IPS-15b (cell line): ENCODE measurements at regions not wholly inside any gene's neighbourhood (a gene's known extent, or its start where the extent isn't known, plus 50 kb on each side); places are given as distances from the start of the nearest gene placed in this dataset.

Source experiments
- H3K27me3 ChIP-seq: one replicate; pipeline ENCODE4 v1.6.1; 2013; ENCODE audit warnings: low read length; ENCODE audit not compliant: control insufficient read depth, insufficient read depth
- H3K36me3 ChIP-seq: one replicate; pipeline ENCODE4 v1.6.1; 2013; ENCODE audit warnings: low read length; ENCODE audit not compliant: control insufficient read depth, insufficient read depth
- H3K4me1 ChIP-seq: one replicate; pipeline ENCODE4 v1.6.1; 2013; ENCODE audit warnings: mild to moderate bottlenecking, low read length; ENCODE audit not compliant: control insufficient read depth, insufficient read depth
- H3K4me3 ChIP-seq: one replicate; pipeline ENCODE4 v1.5.1; 2013; ENCODE audit warnings: low read depth, low read length
- H3K9ac ChIP-seq: one replicate; pipeline ENCODE4 v1.6.1; 2013; ENCODE audit warnings: low read depth, mild to moderate bottlenecking, low read length
- H3K9me3 ChIP-seq: one replicate; pipeline ENCODE4 v1.6.1; 2013; ENCODE audit warnings: mild to moderate bottlenecking, low read length; ENCODE audit not compliant: control insufficient read depth, insufficient read depth

DNA sequence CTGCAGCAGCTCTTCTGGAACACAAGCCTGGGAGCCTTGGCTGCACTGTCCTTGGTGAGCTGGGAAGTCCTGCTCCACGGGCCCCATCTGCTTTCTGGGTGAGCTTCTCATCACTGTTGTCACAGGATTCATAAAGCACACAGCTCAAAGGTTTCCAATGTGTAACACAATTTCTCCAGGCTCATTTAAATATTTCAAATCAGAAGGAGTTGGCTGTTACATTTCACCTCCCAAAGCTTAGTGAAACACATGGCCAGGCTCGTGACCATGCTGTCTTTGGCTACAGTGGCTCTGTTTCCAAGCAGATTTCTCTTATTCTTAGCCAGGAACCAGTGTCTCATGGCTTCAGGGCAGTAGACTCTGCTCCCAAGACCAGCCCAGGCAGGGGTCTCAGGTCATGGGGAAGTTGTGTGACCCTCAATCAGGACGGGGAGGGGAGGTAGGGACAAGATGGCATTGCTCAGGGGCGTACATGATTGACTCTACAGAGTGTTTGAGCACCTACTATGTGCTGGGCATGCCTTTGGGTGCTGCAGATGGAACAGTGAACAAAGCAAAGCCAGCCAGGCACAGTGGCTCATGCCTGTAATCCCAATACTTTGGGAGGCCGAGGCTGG lies 353.0 kb downstream of the NPHP4 start:
- Histone ChIP-seq H3K4me1 (no peaks in the 10 kb centered on the region), H3K9me3 (no peaks in the 10 kb centered on the region), H3K27me3 (no peaks in the 10 kb centered on the region), H3K4me3 (no peak overlapping the region), H3K36me3 (no peaks in the 10 kb centered on the region), H3K9ac (no peak overlapping the region)

DNA sequence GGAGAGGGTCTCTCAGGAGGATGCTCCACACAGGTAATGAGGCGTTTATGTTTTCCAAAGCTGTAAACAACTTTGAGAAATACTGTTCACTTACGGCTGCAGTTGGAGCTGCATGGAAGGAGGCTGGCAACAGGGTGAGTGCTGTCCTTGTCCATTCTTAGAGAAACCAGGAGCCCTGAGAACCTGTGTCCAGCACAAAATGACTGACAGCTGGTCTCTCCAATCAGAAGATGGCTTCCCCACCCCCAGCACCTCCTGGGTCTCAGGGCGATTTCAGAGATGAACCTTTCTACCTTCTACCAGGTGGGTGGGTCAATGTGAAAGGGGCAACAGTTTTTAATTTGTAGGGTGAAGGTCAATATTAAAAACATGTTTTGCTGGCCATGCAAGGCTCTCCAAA lies 353.6 kb downstream of the NPHP4 start:
- no peaks in the 10 kb centered on the region for H3K36me3 ChIP-seq
- H3K9me3 ChIP-seq, result no peaks in the 10 kb centered on the region
- H3K27me3 ChIP-seq, result no peaks in the 10 kb centered on the region
- H3K4me1 ChIP-seq, result no peaks in the 10 kb centered on the region
- no peak overlapping the region for H3K4me3 ChIP-seq
- no peak overlapping the region for H3K9ac ChIP-seq

DNA sequence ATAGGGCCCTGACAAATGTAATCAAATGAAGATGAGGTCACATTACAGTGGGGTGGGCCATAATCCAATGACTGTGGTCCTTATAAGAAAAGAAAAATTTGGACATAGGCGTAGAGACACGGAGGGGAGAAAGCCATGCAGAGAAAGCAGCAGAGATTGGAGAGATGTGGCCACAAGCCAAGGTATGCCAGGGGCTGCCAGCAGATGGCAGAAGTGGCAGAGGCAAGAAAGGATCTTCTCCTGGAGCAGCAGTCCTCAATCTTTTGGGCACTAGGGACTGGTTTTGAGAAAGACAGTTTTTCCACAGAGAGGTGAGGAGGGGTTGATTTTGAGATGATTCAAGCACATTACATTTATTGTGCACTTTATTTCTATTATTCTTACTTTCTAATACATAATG lies 355.1 kb downstream of the NPHP4 start:
- Histone ChIP-seq H3K4me1 (no peaks in the 10 kb centered on the region), H3K9ac (no peak overlapping the region), H3K9me3 (no peaks in the 10 kb centered on the region), H3K36me3 (no peaks in the 10 kb centered on the region), H3K4me3 (no peak overlapping the region), H3K27me3 (no peaks in the 10 kb centered on the region)

DNA sequence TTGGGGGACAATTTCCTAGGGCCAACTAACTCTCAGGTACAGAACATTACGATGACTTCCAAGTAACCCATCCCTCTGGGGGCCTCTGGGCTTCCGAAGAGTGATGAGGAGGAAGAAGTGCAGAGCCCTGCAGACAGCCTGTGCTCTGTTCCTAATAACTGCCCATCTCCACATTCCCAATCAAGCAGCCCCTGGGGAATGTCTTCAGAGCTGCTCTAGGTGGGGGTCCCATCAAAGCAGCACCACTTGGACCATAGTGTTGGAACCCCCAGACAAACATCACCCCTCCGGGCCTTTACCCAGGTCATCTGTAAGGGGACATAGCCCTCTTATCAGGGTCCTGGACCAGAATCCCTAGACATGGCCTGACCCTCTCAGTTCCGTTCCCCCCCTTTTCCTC lies 357.3 kb downstream of the NPHP4 start:
- H3K4me3 ChIP-seq, result no peak overlapping the region
- no peaks in the 10 kb centered on the region for H3K4me1 ChIP-seq
- no peaks in the 10 kb centered on the region for H3K9me3 ChIP-seq
- no peaks in the 10 kb centered on the region for H3K36me3 ChIP-seq
- H3K27me3 ChIP-seq, result no peaks in the 10 kb centered on the region
- H3K9ac ChIP-seq, result no peak overlapping the region

DNA sequence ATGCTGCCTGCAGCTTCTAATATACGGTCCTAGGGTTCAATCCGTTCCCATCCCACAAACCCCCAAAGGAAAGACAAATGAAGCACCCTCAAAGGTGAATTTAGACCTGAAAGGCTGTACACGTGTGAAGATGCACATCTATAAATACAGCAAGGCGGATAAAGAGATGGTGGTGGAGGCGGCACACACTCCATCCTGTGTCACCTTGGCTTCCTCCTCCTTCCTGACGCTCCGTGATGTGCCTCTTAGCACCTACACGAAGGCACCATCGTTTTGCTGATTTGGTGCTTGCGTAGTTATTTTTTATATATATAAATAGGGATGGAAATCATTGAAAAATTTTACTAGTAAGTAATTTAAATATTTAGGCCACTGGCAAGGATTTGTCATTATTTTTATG lies 359.4 kb downstream of the NPHP4 start:
- Histone ChIP-seq H3K4me3 (no peak overlapping the region), H3K9me3 (no peaks in the 10 kb centered on the region), H3K9ac (no peak overlapping the region), H3K27me3 (no peaks in the 10 kb centered on the region), H3K4me1 (no peaks in the 10 kb centered on the region), H3K36me3 (no peaks in the 10 kb centered on the region)

DNA sequence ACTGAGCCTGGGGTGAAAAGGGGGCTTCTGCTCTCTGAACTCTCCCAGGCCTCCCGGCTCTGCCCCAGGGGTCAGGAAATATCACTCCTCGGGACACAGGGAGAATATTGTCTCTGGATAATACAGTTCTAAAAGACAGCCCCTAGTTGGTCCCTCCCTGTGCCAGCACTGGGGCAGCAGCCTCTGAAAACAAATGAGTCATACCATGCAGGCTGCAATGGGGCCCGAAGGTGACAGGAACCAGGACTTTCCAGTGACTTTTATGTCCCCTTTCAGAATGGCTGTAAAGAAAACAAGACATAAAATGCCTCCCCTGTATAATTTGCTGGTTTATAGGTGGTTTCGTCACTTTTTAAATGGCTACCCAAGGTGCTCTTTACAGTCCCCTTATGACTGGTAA lies 360.0 kb downstream of the NPHP4 start:
- Histone ChIP-seq H3K36me3 (no peaks in the 10 kb centered on the region), H3K9me3 (no peaks in the 10 kb centered on the region), H3K27me3 (no peaks in the 10 kb centered on the region), H3K4me1 (no peaks in the 10 kb centered on the region), H3K4me3 (no peak overlapping the region), H3K9ac (no peak overlapping the region)

DNA sequence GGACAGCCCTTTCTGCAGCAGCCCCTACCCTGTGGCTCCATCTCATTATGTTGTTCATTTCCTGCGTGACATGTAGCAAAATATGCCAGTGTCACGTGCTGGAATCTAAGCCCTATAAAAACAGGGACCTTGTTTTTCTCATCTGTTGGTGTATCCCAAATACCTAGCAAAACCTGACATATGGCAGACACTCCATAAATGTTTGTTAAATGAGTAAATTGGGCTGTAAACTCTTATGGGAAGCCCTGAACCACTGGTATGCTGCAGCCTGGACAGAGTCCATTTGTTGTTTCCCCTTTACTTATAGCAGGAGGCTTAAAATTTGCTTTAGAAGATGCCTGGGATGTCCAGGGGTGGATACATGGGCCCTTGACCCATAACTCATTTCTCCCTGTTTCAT lies 363.8 kb downstream of the NPHP4 start:
- no peaks in the 10 kb centered on the region for H3K4me1 ChIP-seq
- H3K9ac ChIP-seq, result no peak overlapping the region
- no peaks in the 10 kb centered on the region for H3K27me3 ChIP-seq
- H3K9me3 ChIP-seq, result no peaks in the 10 kb centered on the region
- H3K4me3 ChIP-seq, result no peak overlapping the region
- no peaks in the 10 kb centered on the region for H3K36me3 ChIP-seq

DNA sequence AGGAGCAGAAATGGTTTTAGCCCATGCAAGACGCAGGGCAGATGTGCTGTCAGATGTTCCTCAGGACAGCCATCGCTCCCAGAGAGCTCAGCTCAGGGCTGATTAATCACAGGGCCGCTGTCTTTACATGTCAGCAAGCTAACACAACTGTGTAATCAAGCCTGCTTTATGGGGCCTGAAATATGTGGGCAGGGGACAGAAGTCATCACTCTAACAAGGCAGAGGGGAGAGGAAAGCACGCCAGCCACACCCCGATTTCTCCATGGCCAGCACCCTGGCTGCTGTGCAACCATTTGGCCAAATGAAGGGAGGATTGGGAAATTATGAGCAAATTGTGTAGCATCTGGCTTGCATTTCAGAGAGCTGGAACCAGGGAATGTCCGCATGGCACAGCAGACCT lies 368.8 kb downstream of the NPHP4 start:
- H3K36me3 ChIP-seq, result no peaks in the 10 kb centered on the region
- no peak overlapping the region for H3K4me3 ChIP-seq
- H3K9ac ChIP-seq, result no peak overlapping the region
- no peaks in the 10 kb centered on the region for H3K9me3 ChIP-seq
- H3K4me1 ChIP-seq, result no peaks in the 10 kb centered on the region
- no peaks in the 10 kb centered on the region for H3K27me3 ChIP-seq

DNA sequence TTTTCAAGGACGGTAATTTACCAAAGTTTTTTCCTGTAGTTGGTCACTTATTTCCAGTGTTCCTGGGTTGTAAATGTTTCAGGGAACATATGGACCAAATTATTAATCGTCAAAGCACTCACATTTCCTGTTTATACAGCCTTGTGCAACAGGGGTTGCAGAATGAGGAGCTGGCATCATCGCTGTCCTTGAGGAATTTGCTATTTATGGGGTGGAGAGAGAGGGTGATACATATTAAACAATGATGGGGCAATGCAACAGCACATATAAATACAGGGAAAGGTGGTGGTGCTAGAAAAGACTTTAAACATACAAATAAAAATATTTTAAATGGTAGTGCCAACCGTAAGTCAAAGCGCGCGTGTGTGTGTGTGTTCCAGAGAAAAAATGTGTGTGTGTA lies 369.8 kb downstream of the NPHP4 start:
- Histone ChIP-seq H3K9ac (no peak overlapping the region), H3K27me3 (no peaks in the 10 kb centered on the region), H3K36me3 (no peaks in the 10 kb centered on the region), H3K4me3 (no peak overlapping the region), H3K4me1 (no peaks in the 10 kb centered on the region), H3K9me3 (no peaks in the 10 kb centered on the region)

DNA sequence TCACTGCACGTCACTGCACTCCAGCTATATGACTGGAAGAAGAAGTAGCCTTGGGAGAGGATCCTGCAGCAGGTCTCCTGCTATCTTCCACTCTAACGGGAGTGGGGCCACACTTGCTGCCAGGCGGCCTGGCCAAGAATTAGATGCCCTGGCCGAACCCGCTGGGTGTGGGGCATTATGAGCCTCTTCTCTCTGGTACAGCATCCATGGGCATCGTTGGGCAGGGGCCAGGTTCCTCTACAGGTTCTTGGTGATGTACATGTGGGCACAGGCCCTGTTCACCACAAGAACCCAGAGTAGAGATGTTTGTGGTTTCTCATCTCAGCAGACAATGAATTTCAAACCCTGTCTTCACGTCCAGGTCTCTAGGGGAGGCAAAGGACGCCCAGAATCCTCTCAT lies 370.5 kb downstream of the NPHP4 start:
- H3K4me3 ChIP-seq, result no peak overlapping the region
- H3K36me3 ChIP-seq, result no peaks in the 10 kb centered on the region
- no peaks in the 10 kb centered on the region for H3K27me3 ChIP-seq
- no peak overlapping the region for H3K9ac ChIP-seq
- no peaks in the 10 kb centered on the region for H3K9me3 ChIP-seq
- no peaks in the 10 kb centered on the region for H3K4me1 ChIP-seq

DNA sequence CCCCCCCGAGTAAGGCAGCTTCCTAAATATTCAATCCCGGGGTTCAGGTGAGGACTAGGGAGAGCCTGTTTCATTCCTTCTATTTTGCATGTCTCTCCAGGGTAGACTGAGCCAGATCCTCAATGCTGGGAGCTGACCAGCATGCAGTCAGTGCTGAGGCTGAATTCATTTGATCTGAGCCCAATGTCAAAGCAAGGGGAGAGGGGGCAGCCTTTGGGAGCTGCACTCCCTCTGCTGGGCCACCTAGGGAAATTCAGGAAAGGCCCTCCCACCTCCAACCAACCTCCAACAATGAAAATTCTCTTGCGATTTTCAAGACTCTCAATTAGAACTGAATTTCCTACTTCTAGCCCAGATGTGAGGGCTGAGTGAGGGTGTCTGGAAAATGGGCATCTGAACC lies 371.2 kb downstream of the NPHP4 start:
- Histone ChIP-seq H3K4me1 (no peaks in the 10 kb centered on the region), H3K9me3 (no peaks in the 10 kb centered on the region), H3K9ac (no peak overlapping the region), H3K27me3 (no peaks in the 10 kb centered on the region), H3K4me3 (no peak overlapping the region), H3K36me3 (no peaks in the 10 kb centered on the region)

DNA sequence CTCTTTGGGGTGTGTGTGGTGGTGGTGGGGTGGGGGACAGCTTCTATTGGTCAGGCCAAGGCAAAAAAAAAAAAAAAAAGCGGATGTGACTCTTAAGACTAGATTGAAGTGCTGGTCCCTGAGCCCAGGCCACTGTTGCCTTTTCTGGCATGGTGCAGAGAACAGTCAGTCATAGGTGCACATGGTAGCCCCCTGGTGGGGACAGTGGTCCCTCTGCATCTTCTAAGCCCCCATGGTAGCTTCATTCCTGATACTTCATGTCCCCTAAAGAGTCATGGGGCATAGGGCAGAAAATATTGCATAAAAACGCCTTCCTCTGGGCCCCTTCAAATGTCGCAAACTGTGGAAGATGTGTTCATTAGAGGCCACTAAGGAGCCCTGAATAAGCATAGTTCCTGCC lies 371.8 kb downstream of the NPHP4 start:
- Histone ChIP-seq H3K27me3 (no peaks in the 10 kb centered on the region), H3K4me3 (no peak overlapping the region), H3K9ac (no peak overlapping the region), H3K9me3 (no peaks in the 10 kb centered on the region), H3K4me1 (no peaks in the 10 kb centered on the region), H3K36me3 (no peaks in the 10 kb centered on the region)

DNA sequence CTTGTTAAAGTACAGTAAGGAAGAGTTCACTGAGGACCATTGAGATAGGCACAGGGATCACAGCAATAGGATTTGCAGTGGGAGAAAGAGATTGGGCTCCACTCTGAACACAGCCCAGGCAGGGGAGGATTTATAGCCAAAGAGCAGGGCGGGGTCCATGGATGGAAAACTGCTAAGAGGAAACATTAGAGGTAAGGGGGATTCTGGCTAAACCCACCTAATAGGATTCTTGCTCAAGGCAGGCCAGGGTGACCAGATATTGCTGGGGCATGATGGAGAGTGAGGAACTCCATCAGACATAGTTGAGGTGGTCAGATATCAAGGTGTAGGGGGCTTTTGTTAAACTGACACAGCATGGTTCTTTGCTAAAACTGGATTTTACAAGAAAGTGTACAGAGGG lies 372.8 kb downstream of the NPHP4 start:
- no peaks in the 10 kb centered on the region for H3K9me3 ChIP-seq
- H3K9ac ChIP-seq, result no peak overlapping the region
- no peaks in the 10 kb centered on the region for H3K27me3 ChIP-seq
- H3K4me1 ChIP-seq, result no peaks in the 10 kb centered on the region
- no peak overlapping the region for H3K4me3 ChIP-seq
- H3K36me3 ChIP-seq, result no peaks in the 10 kb centered on the region
